ENCODE measurements at regions not wholly inside any gene's neighbourhood (a gene's known extent, or its start where the extent isn't known, plus 50 kb on each side); places are given as distances from the start of the nearest gene placed in this dataset.

DNA sequence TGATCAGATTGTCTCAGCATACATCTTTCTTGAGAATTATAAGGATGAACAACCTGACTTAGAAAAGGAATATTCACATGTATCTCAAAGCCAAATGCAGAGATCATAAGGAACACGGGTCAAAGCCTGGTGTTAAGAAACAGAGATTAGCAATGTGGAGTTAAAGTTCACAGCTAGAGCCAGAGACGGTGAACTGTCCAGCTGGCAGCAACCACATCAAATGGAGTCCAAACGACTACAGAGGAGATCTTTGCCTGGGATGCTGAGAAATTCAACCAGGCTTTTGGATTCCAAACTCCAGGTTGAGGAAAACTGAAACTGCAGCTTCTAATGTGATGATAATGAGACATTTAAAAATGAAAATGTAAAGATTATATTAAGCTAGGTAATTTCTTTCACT is 939.9 kb upstream of the NXPH2 start:
- no peak for DNase-seq (ENCODE audit: unreplicated experiment)
- Mint-ChIP-seq H3K4me3 (ENCODE audit: unreplicated experiment) (no peak overlapping the region), H3K9me3 (ENCODE audit: unreplicated experiment) (peaks cover 7% of the 10 kb centered on the region), H3K4me1 (ENCODE audit: insufficient read depth, unreplicated experiment) (no peaks in the 10 kb centered on the region), H3K27me3 (ENCODE audit: insufficient read depth, unreplicated experiment) (peaks cover 23% of the 10 kb centered on the region), H3K27ac (ENCODE audit: low read depth, unreplicated experiment) (no peak overlapping the region), H3K36me3 (ENCODE audit: insufficient read depth, unreplicated experiment) (no peaks in the 10 kb centered on the region)
- TF ChIP-seq, protein P1, sequence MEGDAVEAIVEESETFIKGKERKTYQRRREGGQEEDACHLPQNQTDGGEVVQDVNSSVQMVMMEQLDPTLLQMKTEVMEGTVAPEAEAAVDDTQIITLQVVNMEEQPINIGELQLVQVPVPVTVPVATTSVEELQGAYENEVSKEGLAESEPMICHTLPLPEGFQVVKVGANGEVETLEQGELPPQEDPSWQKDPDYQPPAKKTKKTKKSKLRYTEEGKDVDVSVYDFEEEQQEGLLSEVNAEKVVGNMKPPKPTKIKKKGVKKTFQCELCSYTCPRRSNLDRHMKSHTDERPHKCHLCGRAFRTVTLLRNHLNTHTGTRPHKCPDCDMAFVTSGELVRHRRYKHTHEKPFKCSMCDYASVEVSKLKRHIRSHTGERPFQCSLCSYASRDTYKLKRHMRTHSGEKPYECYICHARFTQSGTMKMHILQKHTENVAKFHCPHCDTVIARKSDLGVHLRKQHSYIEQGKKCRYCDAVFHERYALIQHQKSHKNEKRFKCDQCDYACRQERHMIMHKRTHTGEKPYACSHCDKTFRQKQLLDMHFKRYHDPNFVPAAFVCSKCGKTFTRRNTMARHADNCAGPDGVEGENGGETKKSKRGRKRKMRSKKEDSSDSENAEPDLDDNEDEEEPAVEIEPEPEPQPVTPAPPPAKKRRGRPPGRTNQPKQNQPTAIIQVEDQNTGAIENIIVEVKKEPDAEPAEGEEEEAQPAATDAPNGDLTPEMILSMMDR (IDR thresholded peaks at IDR 0.05; ENCODE audit: unreplicated experiment) = no peak
- POLR2A ChIA-PET = no interaction called here
- intact Hi-C loops (cut with micrococcal nuclease) = no loop called here
- CTCF ChIA-PET = interaction anchor here (0.6 kb wide), 1 partner anchor 240 kb away, joined by 3 read pairs; no protein-coding TSS in a partner anchor
- no TSS peak for BruUV-seq (replicated peaks)

DNA sequence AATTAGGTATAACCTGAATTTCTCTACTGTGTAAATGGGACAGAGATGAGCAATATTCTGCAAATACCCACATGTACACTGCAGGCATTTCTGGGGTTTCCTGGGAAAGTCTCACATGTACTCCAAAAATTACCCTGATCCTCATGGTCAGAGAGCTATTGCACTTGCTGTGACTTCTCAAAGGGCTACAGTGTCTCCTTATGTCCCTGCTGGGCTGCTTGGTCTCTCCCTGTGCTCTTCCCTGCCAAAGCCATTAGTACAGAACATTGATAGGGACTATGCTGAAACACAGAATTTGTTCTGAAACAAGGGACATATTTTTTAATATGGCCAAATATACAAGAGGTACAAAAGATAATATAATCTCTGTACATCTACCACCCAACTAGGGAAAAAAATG is 924.4 kb upstream of the NXPH2 start:
- intact Hi-C loops (cut with micrococcal nuclease) = no loop called here
- Mint-ChIP-seq H3K4me3 (ENCODE audit: unreplicated experiment) (no peak overlapping the region), H3K36me3 (ENCODE audit: insufficient read depth, unreplicated experiment) (no peaks in the 10 kb centered on the region), H3K27me3 (ENCODE audit: insufficient read depth, unreplicated experiment) (no peaks in the 10 kb centered on the region), H3K27ac (ENCODE audit: low read depth, unreplicated experiment) (no peak overlapping the region), H3K9me3 (ENCODE audit: unreplicated experiment) (no peaks in the 10 kb centered on the region), H3K4me1 (ENCODE audit: insufficient read depth, unreplicated experiment) (no peaks in the 10 kb centered on the region)
- BruUV-seq (replicated peaks) = no TSS peak
- TF ChIP-seq, protein P1 (IDR thresholded peaks at IDR 0.05; ENCODE audit: unreplicated experiment) = no peak
- DNase-seq (ENCODE audit: unreplicated experiment) = no peak
- POLR2A ChIA-PET = no interaction called here
- CTCF ChIA-PET = no interaction called here

DNA sequence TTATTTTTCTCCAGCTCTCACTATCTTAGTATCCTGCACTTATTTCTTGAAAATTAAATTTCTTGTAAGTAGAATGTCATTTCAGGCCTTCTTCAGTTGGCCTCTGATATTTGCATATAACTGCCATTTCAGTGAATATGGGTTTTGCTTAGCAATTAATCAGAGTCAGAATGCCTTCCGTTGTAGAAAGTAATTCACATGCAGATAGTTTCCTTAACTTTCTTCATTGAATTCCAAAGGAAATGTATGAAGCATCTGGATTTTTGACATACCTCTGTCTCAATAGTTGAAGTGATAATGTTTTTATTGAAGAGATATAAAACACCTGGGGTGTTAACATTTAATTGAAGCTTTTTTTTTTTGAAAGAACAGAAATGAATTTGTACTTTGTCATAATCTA is 914.1 kb upstream of the NXPH2 start:
- no peak overlapping the region for H3K4me3 Mint-ChIP-seq (ENCODE audit: unreplicated experiment)
- intact Hi-C loops (cut with micrococcal nuclease) = no loop called here
- no peak overlapping the region for H3K27ac Mint-ChIP-seq (ENCODE audit: low read depth, unreplicated experiment)
- no peaks in the 10 kb centered on the region for H3K27me3 Mint-ChIP-seq (ENCODE audit: insufficient read depth, unreplicated experiment)
- BruUV-seq (replicated peaks) = no TSS peak
- CTCF ChIA-PET = no interaction called here
- H3K36me3 Mint-ChIP-seq (ENCODE audit: insufficient read depth, unreplicated experiment) = no peaks in the 10 kb centered on the region
- POLR2A ChIA-PET = no interaction called here
- no peaks in the 10 kb centered on the region for H3K4me1 Mint-ChIP-seq (ENCODE audit: insufficient read depth, unreplicated experiment)
- TF ChIP-seq, protein P1 (IDR thresholded peaks at IDR 0.05; ENCODE audit: unreplicated experiment) = no peak
- DNase-seq (ENCODE audit: unreplicated experiment) = no peak
- H3K9me3 Mint-ChIP-seq (ENCODE audit: unreplicated experiment) = no peaks in the 10 kb centered on the region

DNA sequence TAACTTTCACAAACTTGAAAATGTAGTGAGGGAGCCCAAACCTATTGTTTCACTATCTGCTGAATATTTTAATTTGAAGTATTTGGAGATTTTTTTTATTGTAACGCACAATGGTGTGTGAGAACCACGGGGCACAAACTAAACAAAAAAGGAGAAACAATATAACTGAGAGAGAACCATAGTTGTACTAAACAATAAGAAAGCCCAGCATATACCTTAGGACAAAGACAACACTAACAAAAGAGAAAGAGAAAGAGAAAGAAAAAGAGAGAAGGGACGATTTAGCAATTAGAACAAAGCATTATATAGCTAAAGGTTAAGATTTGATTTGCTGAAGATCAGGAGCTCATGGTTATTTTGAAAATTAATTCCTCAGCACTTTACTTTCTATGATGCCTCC is 906.0 kb upstream of the NXPH2 start:
- Mint-ChIP-seq H3K4me3 (ENCODE audit: unreplicated experiment) (no peak overlapping the region), H3K36me3 (ENCODE audit: insufficient read depth, unreplicated experiment) (no peaks in the 10 kb centered on the region), H3K27me3 (ENCODE audit: insufficient read depth, unreplicated experiment) (no peaks in the 10 kb centered on the region), H3K4me1 (ENCODE audit: insufficient read depth, unreplicated experiment) (no peaks in the 10 kb centered on the region), H3K27ac (ENCODE audit: low read depth, unreplicated experiment) (no peak overlapping the region), H3K9me3 (ENCODE audit: unreplicated experiment) (peaks cover 7% of the 10 kb centered on the region)
- ChIA-PET CTCF (no interaction called here), POLR2A (interaction anchor here (0.8 kb wide), 1 partner anchor 44 kb away, joined by 3 read pairs; no protein-coding TSS in a partner anchor)
- BruUV-seq (replicated peaks) = no TSS peak
- TF ChIP-seq, protein P1 (IDR thresholded peaks at IDR 0.05; ENCODE audit: unreplicated experiment) = no peak
- no peak for DNase-seq (ENCODE audit: unreplicated experiment)
- intact Hi-C loops (cut with micrococcal nuclease) = no loop called here

Data from MCF 10A (cell line).